Fibroblast of gingiva (primary cell): ENCODE measurements at regions not wholly inside any gene's neighbourhood (a gene's known extent, or its start where the extent isn't known, plus 50 kb on each side); places are given as distances from the start of the nearest gene placed in this dataset.

Source experiments
- DNase-seq: peaks from one replicate; pipeline ENCODE4 v3.0.0-alpha.2; 2011; ENCODE audit warnings: low read depth

DNA sequence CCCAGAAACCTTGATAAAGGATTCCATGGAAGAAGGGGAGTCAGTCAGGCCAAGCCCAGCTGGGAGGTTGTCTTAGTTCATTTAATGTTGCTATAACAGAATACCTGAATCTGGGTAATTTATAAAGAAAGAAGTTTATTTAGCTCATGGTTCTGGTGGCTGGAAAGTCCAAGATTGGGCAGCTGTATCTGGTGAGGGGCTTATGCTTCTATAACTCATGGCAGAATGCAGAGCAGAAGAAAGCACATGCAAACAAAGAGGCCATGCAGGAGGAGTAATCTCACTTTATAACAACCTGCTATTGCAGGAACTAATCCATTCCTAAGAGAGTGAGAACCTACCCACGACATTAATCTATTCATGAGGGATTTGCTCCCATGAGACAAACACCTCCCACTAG lies 54.2 kb upstream of the ANKRD1 start:
- DNase-seq, result no peak

DNA sequence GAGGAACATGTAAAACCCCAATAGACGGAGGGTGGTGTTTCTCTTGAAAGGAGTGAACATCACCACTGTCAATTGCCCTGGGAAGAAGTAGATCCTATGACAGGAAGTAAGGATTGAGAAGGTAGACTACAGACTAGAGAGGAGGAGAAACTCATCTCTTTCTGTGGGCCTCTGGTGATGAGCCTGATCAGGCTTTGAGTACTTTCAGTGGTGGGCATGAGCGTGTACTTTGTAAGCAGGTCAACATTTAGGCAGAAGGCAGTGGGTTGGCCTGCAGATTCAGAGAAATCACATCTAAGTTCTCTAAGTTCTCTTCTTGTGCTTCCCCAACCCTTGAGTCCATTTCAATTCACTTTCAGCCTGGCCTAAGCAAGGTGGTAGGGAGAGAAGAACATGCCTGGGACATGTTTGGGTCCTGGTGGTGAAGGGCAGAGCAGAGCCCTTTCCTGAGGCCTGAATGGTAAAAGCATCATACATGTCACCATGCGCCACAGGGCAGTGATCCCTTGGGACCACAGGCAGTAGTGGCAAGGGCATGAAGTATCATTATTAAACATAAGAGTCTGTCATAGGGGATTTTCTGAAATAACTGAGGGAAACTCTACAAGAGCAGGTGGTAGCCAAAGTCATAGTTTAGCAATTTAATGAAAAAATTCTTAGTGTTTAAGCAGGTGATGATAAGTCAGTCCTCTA lies 56.4 kb upstream of the ANKRD1 start:
- no peak for DNase-seq

DNA sequence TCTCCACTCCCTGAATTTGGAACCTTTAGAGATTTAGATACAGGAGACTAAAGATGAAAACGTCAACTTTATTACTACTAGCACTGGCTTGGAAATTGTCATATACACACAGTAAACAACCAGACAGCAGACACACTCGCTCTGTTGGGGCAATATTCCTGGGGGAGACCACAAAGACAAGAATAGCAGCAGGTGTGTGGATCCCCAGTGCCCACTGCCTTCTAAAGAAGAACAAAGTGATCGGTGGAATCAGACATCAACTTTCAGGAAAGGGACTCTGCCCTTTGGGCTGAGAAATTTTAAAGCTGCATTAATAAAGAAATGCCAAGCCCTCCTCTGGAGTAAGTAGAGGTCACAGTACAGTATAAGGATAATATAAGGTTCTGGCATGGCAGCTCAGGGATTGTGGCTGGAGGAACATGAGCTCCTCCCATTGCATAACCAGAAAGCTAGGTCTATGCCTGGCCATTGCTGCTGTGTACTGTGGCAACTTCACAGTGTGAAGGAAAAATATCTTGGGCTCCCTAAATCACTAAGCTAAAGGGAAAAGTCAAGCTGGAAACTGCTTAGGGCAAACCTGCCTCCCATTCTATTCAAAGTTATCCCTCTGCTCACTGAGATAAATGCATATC lies 57.1 kb upstream of the ANKRD1 start:
- no peak for DNase-seq

DNA sequence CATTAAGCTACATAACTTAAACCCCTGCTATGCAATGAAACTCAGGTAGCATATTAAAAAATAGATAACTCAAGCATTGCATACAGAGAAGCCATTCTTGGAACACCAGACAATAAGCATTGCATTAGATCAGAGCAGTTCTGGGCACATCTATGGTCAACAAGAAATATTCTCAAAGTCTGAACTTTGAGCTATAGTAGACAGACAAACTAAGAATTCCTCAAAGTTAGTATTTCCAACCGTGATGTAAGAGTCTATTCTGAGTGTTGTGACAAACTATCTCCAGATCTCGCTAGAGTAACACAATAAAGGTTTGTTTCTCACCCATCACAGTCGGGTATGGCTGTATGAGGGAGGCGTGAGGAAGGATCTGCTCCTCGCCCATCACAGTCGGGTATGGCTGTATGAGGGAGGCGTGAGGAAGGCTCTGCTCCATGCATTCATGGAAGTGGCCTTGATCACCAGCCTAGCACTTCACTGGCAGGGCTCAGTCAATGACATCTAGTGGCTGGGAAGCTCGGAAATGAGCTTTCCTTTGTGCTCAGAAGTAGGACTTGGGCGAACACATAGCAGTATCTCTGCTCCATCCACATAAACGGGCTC lies 61.6 kb upstream of the ANKRD1 start:
- no peak for DNase-seq

DNA sequence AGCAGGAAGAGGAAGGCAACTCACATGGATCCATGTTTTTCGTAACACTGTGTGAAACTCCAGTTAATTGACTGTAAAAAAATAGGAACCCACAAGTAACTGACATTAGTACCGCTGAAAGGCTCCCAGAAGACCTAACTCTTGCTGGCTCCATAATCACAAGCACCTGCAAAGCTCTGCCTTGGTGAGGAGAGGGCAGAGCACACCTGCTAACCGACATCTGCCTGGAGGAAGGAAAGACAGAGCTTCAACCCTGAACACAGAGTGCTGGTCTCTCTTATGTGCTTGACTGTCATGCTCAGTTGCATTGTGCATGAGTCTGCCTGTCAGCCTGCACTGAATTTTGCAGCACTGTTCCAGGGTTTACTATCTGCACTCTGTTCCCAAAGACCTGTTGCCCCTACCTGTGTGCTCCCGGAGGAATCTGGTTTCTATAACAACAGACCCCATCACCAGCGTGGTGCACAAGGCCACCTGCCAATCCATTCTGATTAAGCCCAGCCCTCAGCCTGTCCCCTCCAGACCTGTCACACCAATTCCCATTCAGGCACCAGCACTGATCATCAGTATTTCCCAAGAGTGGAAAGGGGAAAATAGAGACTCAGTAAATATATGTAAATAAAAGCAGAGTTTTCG lies 63.1 kb upstream of the ANKRD1 start:
- DNase-seq, result no peak

DNA sequence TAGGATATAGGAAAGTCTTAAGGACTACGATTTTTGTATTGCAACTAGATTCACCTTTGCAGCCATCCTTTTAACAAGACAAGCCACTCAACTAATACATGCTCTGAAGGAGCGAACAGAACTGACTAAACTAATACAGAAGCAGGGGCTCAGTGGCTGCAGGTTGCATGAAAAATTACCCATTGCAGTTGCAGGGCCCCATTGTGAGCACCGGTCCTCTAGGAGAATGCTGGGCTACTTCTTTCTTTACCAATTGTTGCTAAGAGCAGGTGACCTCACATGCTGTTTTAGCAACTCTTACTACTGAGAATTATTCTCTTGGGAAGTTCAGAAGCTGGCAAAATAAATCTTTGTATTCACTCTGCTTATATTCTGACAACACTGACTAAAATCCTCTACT lies 64.0 kb upstream of the ANKRD1 start:
- no peak for DNase-seq

DNA sequence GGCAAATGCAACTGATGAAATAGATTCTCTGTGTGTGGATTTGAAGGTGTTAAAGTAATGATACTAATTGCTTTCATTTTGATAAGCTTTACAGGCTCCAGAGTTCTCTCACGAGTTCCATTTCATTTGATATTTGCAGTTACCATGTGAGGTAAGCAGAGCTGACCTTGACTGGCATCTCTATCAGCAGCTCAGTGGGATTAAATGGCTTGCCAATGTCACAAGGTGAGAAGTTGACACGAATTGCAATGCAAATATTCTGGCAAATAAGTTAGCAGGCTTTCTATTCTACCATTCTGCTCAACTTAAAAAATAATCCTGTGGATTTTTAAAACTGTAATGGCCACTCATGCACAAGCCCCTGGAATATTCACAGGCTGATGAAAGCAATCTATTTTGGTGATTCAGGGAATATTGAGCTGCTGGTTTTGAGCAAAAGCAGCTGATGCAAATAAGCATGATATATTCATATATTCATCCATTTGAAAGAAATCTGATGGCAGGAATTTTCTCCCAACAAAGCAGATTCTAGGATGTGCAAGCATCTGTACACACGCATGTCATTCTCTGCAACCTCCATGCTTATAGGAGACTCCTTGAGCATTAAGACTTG lies 64.5 kb upstream of the ANKRD1 start:
- no peak for DNase-seq

DNA sequence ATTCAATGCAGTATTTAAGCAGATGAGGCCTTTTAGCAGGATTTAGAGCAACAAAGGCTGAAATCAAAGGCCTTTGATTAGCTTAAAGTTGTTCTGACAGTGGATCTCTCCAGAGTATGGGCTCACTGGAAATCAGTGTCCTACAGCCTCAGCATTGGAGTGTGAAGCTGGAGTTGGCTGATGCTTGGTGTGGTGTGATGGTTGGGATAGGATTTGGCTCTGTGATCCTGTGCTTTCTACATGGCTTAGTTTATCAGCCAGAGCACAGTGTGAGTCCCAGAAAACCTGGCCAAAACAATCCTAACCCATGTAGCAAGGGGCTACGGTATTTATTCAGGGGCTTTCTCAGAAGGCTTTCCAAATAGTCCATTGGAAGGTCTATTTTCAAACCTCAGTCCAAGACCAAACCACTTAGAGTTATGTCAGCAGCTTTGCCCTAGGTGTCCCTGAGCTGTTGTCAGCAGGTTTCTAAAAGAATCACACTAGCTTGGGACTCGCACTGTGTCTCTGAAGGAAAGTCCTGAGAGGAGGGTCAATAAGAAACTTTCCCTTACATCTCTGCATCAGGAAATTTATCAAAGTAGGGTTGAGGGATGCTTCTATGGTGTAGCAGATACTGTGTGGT lies 65.4 kb upstream of the ANKRD1 start:
- no peak for DNase-seq

DNA sequence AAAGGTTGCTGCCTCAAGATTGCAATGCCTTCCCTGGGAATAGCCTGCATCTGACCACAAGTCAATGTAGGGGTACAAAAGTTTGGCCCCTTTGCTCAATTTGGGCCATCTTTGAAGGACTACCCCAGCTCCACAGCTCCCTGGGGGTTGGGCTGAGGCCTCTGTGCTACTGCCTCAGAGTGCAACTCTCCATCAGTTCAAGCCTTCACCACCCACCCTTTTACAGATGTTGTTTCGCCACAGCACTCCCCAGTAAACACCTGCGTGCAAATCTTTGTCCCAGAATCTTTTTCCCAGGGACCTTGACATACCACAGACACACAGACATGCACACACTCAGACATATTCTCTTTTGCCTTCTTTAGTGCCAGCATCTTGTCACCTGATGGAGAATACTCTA lies 66.0 kb upstream of the ANKRD1 start:
- no peak for DNase-seq

DNA sequence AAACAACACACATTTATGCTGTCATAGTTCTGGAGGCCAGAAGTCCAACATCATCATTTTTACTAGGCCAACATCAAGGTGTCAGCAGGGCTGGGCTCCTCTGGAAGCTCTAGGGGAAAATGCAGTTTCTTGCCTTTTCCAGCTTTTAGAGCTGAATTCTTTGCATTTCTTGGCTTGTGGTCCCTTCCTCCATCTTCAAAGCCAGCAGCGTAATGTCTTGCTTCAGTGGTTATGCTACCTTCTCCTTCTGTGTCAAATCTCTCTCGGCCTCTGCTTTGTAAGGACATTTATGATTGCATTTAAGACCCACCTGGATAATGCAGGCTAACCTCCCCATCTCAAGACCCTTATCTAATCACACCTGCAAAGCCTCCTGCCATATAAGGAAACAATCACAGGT lies 66.5 kb upstream of the ANKRD1 start:
- DNase-seq, result no peak

DNA sequence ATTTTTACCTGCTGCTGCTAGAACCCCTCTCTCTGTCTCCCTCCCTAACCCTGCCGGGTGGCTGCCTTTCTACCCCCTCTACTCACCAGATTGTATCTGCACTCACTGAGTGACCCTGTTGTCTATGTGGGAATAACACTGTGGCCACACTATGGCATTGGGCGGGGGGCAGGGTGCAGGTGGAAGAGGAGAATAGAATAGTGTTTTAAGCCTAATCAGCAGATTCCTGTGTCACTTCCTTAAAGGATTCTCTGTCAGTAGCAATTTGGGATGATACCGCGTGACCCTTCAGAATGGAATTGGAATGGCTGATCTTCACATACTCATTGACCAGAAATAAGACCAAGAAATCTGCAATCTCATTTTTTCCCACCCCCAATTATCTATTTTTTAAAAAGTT lies 67.1 kb upstream of the ANKRD1 start:
- DNase-seq, result no peak

DNA sequence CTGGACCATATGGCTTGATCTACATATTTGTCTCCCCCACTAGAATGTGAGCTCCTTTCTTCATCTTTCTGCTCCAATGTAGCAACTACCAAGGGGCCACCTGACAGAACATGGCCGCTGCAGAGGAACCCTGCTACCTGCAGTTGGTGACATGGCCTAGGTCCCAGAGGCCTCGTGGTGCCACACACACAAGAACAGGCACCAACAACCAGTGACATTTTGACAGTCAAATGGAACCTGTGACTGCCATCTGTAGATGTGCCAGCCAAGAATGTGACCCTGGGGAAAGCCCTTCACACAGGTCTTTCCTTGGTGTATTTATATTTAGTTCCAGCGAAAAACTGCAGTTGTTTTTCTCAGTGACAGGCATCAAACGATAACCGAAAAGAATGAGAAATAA lies 67.9 kb upstream of the ANKRD1 start:
- no peak for DNase-seq

DNA sequence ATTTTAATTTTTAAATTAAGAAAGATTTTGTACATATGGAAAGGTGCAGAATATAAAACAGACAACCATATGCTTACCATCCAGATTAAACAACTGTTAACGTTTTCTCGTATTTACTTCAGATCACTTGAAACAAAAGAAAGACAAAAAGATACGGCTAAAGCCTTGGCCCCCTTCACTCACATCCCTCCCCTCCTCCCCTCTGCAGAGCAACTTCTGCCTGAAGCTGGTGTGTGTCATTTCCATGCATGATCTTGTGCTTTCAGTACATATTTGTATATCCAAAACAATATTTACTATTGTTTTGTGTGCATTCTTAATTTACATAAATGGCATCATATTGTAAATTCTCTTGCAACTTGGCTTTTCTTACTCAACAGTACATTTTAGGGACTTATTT lies 68.5 kb upstream of the ANKRD1 start:
- no peak for DNase-seq

DNA sequence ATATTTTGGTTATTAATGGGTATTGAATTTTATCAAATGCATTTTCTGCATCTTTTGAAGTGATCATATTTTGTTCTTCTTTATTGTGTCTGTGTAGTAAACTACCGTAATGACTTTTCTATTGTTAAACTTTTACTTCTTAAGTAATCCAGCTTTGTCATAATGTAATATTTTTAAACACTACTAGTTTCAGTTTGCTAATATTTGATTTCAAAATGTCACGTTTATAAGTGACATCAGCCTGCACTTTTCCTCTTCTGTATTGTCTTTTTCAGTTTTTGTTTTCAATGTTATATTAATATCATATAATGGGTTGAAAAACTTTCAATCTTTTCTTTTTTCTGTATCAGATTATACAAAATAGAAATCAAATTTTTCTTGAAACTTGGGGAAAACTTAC lies 71.6 kb upstream of the ANKRD1 start:
- no peak for DNase-seq

DNA sequence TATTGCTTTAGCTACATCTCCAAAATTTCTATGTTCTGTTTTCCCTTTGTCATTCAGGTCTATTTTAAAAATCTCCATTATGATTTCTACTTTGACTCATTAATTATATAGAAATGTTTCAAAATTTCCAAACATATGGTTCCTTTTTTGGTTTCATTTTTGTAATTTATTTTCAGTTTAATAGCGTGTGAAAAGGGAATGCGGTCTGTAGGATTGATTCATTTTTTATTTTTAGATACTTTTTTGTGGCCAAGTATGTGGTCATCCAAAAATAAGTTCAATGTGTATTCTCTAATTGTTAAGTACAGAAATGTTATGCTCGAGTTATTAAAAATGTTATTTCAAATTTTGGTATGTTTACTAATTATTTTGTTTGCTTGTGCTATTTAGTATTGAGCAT lies 72.5 kb upstream of the ANKRD1 start:
- peak; percentile 54 for DNase-seq

DNA sequence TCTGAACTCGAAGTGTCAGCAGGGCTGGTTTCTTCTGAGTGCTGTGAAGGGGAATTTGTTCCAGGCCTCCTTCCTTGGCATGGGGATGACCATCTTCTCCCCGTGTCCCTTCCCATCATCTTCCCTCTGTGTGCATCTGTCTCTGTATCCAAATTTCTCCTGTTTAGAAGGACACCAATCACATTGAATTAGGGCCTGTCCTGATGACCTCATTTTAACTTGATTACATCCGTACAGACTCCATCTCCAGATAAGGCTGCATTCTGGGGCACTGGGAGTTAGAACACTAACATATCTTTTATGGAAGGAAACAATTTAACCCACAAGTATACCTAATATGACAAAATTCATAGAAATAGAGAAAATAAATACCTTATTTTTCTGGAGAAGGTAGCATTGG lies 76.8 kb upstream of the ANKRD1 start:
- no peak for DNase-seq

DNA sequence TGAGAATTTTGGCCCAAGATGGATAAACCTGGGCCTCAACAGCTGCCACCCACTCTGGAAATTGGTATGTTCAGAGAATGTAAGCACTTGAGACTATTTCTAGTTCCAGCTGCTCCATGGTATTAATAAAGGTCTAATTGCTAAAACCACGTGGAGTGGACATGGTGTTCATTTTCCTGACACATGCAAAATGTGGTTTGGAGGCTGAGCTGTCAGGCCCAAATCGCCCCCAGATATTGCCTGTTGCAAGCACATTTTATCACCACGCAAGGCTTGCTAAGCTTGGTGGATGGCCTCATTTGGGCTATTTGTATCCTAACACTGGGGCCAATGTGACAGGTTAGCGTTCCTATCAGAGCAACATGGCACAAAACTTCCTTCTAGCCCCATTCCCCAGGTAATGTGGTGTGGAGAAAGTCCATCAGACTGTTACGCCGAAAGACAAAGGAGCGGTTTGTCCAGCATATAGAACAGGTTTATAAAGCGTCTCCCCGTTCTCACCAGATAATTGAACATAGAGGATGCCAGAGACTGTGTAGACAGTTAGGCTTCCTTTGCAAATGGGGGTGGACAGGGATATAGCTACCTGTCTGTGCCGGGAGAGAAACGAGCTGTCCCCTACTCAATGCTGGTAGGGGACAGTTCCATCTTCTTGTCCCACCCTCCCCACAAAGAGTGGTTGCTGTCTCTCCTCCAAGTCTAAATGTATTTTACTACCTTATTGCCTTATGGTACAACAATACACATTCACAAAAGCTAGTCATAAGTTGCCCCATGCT lies 78.0 kb upstream of the ANKRD1 start:
- DNase-seq, result no peak

DNA sequence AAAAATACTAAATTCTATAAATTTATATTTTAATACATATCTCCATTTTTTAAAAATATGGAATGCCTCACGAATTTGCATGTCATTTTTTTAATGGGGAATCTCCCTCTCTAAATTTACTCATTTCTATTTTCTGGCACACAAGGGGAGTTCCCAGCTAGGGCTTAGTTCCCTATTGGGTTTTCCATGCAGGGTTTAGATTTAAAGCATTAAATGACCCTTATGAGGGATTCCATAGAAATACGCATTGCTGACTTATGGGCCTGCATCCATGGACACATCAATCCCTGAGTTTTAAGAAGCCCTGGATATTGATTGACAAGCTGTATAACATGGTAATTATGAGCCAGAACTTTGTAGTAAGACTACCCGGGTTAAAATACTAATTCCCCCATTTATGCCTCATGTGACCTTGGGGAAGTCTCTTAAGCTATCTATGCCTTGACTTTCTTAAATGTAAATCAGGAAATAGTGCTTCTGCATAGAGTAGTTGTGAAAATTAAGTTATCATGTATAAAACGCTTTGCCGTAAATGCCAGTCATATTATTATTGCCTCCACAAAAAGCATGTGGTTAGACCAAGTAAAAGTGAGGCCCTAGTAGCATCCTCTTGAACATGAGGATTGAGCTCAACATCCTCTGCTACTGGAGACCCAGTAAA lies 78.8 kb upstream of the ANKRD1 start:
- DNase-seq, result no peak

DNA sequence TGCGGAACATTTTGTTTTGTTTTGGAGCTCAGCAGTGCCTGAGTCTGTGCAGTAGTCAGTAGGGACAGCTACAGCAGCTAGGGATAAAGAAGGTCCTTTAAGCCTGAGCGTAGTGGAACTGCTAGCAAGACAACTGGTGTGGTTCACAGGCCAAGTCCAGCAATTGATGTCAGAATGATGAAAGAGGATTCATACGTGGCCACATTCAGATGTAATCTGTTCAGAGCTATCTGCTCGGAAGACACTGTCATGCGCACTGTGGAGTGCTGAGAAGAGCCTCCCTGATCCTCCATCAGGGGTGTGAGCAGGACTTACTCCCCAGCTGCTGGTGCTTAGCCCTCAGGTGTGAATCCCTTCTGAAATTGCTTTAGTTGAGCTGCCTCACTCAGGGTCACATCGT lies 79.6 kb upstream of the ANKRD1 start:
- DNase-seq, result no peak

DNA sequence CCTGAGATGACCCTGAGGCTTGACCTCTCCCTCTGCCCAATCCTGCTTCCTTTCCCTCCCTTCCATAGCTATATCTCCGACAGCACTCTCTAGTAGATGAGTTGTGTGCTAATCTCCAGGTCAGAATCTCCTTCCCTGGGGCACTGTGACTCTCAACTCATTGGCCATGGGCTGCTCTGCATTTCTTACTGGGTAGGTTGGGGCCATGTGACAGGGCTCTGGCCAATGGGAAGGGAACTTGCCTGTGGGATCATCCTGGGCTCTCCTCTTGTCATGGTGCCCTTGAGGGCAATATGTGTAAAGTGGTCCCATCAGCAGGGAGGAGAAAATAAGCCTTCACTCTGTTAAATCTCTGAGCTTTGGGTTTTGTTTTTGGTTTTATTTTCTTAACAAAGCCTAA lies 80.1 kb upstream of the ANKRD1 start:
- DNase-seq, result no peak

DNA sequence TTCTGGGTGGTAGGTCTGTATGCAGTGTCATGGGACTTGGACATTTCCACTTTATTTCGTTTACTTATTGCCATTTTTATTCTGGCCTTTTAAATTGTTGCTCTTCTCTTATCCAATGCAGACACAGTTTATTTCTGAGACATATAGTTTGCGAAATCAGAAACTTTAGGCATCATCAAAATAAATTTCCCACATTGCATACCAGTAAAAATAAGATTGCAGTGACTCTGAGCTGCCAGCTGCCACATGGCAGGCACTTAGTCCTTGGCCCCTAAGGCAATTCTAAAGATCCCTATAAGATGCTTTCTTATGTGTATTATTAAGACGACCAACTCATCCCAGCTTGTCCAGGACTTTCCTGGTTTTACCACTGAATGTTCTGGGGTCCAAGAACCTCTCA lies 81.8 kb upstream of the ANKRD1 start:
- DNase-seq, result peak; percentile 46
